ENCODE measurements at regions not wholly inside any gene's neighbourhood (a gene's known extent, or its start where the extent isn't known, plus 50 kb on each side); places are given as distances from the start of the nearest gene placed in this dataset.

DNA sequence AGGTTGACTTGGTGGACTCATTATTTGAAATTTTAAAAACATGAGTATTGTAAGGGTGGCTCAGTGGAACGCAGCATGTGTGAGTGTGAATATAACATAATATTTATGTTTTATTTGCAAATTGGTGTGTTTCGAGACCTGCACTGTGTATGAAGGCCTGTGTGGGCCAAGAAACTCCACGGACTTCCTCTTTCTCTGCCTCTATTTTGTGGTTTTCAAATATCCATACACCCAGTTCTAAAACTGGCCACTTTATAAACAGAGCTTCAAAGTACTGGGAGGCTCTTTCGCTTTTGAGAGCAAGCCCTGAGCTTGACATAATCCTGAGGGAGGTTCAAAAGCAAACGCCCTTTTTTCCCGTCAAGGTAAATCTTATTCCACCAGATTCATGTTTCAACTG, 187.7 kb downstream of the GPAT3 start:
- Histone ChIP-seq H3K9ac (ENCODE audit: extremely low read depth, insufficient read length, low read length) (no peak overlapping the region), H3T11ph (ENCODE audit: low read length) (no peak overlapping the region), H2AK5ac (ENCODE audit: insufficient read length, low read length) (no peak overlapping the region), H2BK5ac (ENCODE audit: insufficient read length, low read length) (no peak overlapping the region), H3K9me3 (ENCODE audit: control insufficient read depth, low read depth, low read length) (no peaks in the 10 kb centered on the region), H3K4me2 (ENCODE audit: insufficient read depth, insufficient read length, low read length) (no peak overlapping the region), H3K27ac (ENCODE audit: insufficient read length, low read depth, low read length) (no peak overlapping the region), H3K4ac (ENCODE audit: low read depth, low read length) (no peak overlapping the region), H4K91ac (ENCODE audit: insufficient read length, low read depth, low read length) (no peak overlapping the region), H3K23me2 (ENCODE audit: insufficient read length, low read depth, low read length, poor library complexity, severe bottlenecking) (no peaks in the 10 kb centered on the region), H2AFZ (ENCODE audit: low read length) (no peak overlapping the region), H3K23ac (ENCODE audit: insufficient read length, low read depth, low read length) (no peak overlapping the region), H2BK120ac (ENCODE audit: low read depth, low read length, poor library complexity, severe bottlenecking) (no peak overlapping the region), H3K18ac (ENCODE audit: insufficient read length, low read depth, low read length) (no peak overlapping the region), H3K14ac (ENCODE audit: insufficient read depth, low read length) (no peak overlapping the region), H4K5ac (ENCODE audit: insufficient read length, low read depth, low read length) (no peak overlapping the region), H4K8ac (replicated peaks; ENCODE audit: insufficient read length, low read depth, low read length) (no peak overlapping the region), H2BK20ac (ENCODE audit: low read depth, low read length, poor library complexity, severe bottlenecking) (no peak overlapping the region), H3K4me1 (ENCODE audit: insufficient read depth, low read length) (no peaks in the 10 kb centered on the region), H2BK12ac (ENCODE audit: insufficient read length, low read depth, low read length) (no peak overlapping the region), H3K79me1 (ENCODE audit: insufficient read depth, low read depth, low read length, poor library complexity, severe bottlenecking) (no peaks in the 10 kb centered on the region), H2BK15ac (ENCODE audit: low read depth, low read length) (no peak overlapping the region), H4K20me1 (ENCODE audit: control insufficient read depth, insufficient read depth, insufficient read length) (no peaks in the 10 kb centered on the region), H3K27me3 (ENCODE audit: insufficient read depth, low read length) (no peaks in the 10 kb centered on the region), H3K79me2 (ENCODE audit: insufficient read depth, low read length) (no peaks in the 10 kb centered on the region), H3K56ac (ENCODE audit: insufficient read length, low read depth, low read length) (no peak overlapping the region)
- WGBS (ENCODE audit: extremely low coverage, insufficient read length, low lambda C conversion rate) = no CpG with 5 or more reads among the region's 6 CpGs
- Mint-ChIP-seq H3K27ac (no peak overlapping the region), H3K36me3 (ENCODE audit: insufficient read depth in 1 of 3, low read depth in 3 of 3) (no peaks in the 10 kb centered on the region), H3K9me3 (no peaks in the 10 kb centered on the region), H3K27me3 (ENCODE audit: low read depth) (peaks cover 3% of the 10 kb centered on the region; the same call in 1 of the 2 replicates), H3K4me3 (no peak overlapping the region), H3K4me1 (no peaks in the 10 kb centered on the region)
- DNase-seq = no peak
- TF ChIP-seq CTCF (conservative IDR thresholded peaks at IDR 0.05) = no peak
